Activated T-helper 1 cell treated with anti-CD3 and anti-CD28 coated beads, Interleukin-12 subunit alpha, Interleukin-12 subunit beta, Interleukin-2, Interleukin-4 antibody, amounts not matched to agents 30 ng/mL and 10 ng/mL and 1 ng/mL, durations not matched to agents 14 hours and 24 hours and 36 hours (primary cell): ENCODE measurements at regions not wholly inside any gene's neighbourhood (a gene's known extent, or its start where the extent isn't known, plus 50 kb on each side); places are given as distances from the start of the nearest gene placed in this dataset.
"Not testable (repeated sequence)": the region's sequence is repeated elsewhere in the genome, so short reads cannot be mapped to it uniquely, and the experiment has no call there.

Experiments
- DNase-seq: peaks from one replicate; pipeline ENCODE4 v3.0.0; 2021; ENCODE audit warnings: low spot score
- H3K27ac Mint-ChIP-seq: one replicate; pipeline ENCODE4 v1.8.0; 2021; ENCODE audit warnings: mild to moderate bottlenecking, mixed read lengths
- H3K27me3 Mint-ChIP-seq: one replicate; pipeline ENCODE4 v1.8.0; 2022; ENCODE audit warnings: mild to moderate bottlenecking, moderate library complexity, mixed read lengths; ENCODE audit not compliant: insufficient read depth
- H3K36me3 Mint-ChIP-seq: one replicate; pipeline ENCODE4 v1.8.0; 2021; ENCODE audit warnings: low read depth, mixed read lengths
- H3K4me1 Mint-ChIP-seq: one replicate; pipeline ENCODE4 v1.8.0; 2021; ENCODE audit warnings: low read depth, mixed read lengths
- H3K4me3 Mint-ChIP-seq: one replicate; pipeline ENCODE4 v1.8.0; 2021; ENCODE audit warnings: mild to moderate bottlenecking, moderate library complexity, mixed read lengths
- H3K9me3 Mint-ChIP-seq: one replicate; pipeline ENCODE4 v1.8.0; 2021; ENCODE audit warnings: mixed read lengths
- intact Hi-C: fragments of 100-400 bp; cut with micrococcal nuclease; formaldehyde crosslinking; loops from one replicate; pipeline ENCODE4 v1.15.1; 2024

DNA sequence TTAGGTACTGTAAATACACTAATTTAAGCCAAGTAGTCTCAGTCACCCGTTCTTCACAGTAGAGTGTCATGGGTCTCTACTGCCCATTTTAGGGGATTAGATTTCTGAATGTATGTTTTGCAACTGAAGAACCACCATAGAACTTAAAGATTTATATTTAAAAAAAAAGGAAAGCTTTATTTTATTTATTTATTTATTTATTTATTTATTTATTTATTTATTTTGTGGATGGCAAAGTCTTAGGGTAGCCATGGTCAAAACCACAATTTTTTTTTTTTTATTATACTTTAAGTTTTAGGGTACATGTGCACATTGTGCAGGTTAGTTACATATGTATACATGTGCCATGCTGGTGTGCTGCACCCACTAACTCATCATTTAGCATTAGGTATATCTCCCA, 960.4 kb upstream of the COX7C start:
- intact Hi-C loops, H3K27me3 Mint-ChIP-seq, H3K9me3 Mint-ChIP-seq, H3K4me3 Mint-ChIP-seq, H3K36me3 Mint-ChIP-seq, H3K4me1 Mint-ChIP-seq, DNase-seq, H3K27ac Mint-ChIP-seq: not testable (repeated sequence)

DNA sequence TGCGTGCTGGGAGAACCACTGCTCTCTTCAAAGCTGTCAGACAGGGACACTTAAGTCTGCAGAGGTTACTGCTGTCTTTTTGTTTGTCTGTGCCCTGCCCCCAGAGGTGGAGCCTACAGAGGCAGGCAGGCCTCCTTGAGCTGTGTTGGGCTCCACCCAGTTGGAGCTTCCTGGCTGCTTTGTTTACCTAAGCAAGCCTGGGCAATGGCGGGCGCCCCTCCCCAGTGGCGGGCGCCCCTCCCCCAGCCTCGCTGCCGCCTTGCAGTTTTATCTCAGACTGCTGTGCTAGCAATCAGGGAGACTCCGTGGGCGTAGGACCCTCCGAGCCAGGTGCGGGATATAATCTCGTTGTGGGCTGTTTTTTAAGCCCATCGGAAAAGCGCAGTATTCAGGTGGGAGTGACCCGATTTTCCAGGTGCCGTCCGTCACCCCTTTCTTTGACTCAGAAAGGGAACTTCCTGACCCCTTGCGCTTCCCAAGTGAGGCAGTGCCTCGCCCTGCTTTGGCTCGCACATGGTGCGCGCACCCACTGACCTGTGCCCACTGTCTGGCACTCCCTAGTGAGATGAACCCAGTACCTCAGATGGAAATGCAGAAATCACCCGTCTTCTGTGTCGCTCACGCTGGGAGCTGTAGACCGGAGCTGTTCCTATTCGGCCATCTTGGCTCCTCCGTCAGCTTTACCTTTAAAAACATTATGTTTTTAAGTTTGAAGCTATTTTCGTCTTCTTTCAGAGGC, 954.6 kb upstream of the COX7C start:
- H3K4me1 Mint-ChIP-seq, H3K4me3 Mint-ChIP-seq, intact Hi-C loops, H3K9me3 Mint-ChIP-seq, H3K27ac Mint-ChIP-seq, DNase-seq, H3K27me3 Mint-ChIP-seq, H3K36me3 Mint-ChIP-seq: not testable (repeated sequence)

DNA sequence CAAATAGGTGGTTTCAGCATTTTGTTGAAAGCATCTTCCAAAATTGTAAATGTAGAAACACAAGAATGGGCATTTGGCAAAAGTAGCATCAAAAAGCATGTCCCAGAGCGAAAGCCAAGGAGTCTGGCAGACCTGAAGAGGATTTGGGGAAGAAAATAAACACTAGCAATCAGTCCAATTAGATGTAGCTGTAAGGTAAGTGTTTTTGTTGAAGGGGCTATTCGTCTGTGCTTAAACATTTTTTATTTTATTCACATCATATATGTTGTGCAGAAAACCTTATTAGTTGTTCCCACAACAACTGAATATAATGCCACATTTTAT, 954.1 kb upstream of the COX7C start:
- Mint-ChIP-seq H3K27me3 (no peaks in the 10 kb centered on the region), H3K36me3 (no peaks in the 10 kb centered on the region), H3K4me1 (no peaks in the 10 kb centered on the region), H3K9me3 (peaks cover 6% of the 10 kb centered on the region), H3K4me3 (no peak overlapping the region), H3K27ac (no peak overlapping the region)
- DNase-seq, result no peak
- intact Hi-C loops, result no loop called here

DNA sequence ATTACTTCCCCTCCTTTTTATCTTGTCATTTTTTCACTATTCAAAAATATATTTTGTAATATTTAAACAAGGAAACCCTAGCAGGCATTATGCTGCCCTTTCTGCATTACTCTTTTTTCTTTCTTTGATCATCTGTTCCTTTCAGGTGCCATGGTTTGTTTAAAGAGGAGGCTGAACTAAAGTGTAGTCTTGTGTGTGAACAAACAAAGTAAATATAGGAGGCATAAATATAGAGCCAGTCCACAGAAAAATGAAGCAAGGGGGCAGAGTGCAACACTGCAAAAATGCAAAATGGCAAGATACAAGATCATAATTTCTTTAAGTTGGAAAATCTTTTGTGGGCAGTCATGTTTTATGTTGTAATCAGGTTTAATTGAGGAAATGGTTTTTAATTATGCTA, 947.3 kb upstream of the COX7C start:
- intact Hi-C loops, result no loop called here
- no peak for DNase-seq
- no peak overlapping the region for H3K4me3 Mint-ChIP-seq
- H3K27me3 Mint-ChIP-seq, result no peaks in the 10 kb centered on the region
- H3K9me3 Mint-ChIP-seq, result peaks cover 3% of the 10 kb centered on the region
- no peak overlapping the region for H3K27ac Mint-ChIP-seq
- no peaks in the 10 kb centered on the region for H3K4me1 Mint-ChIP-seq
- H3K36me3 Mint-ChIP-seq, result no peaks in the 10 kb centered on the region

DNA sequence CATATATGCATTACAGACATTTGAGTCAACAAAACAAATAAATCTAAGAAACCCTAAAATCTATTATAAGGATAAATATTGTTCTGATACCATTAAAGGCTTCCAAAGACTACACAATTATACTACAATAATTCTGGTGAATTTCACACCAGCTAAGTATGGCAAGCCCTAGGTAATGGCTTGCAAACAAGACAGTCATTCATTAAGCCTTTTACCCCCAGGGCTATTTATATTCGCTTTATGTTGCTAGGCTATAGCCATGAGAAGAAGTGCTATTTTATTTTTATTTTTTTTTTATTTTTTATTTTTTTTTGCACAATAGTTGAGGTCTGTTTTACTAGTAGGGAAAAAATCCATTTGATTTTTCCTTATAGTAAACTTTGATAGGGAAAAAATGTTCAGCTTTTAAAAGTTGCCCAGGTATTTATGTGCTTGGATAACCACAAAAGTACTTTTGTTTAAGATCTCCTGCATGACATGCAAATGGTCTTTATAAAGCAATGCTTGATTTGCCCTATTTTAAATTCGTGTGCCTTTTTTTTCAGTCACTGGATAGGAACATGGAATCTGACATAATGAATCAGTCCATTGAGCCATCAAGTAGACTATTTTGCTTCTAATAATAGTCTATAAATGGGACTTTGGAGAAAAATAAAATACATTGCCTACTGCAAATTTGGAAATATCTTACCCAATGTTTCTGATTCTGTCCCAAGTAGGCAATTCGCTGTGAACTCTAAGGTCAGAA, 946.3 kb upstream of the COX7C start:
- Mint-ChIP-seq H3K27me3 (no peaks in the 10 kb centered on the region), H3K4me3 (no peak overlapping the region), H3K4me1 (no peaks in the 10 kb centered on the region), H3K27ac (no peak overlapping the region), H3K36me3 (no peaks in the 10 kb centered on the region), H3K9me3 (peaks cover 3% of the 10 kb centered on the region)
- DNase-seq, result no peak
- intact Hi-C loops, result no loop called here

DNA sequence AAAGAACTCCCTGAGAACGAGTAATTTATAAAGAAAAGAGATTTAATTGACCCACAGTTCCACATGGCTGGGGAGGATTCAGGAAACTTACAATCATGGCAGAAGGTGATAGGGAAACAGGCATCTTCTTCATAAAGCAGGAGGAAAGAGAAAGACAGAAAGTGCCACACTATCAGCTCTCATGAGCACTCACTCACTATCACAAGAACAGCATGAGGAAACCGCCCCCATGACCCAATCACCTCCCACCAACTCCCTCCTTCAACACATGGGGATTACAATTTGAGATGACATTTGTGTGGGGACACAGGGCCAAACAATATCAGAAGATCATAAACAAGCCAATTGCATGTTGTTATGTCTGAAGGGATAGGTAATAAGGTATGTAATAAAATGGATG, 935.9 kb upstream of the COX7C start:
- H3K27me3 Mint-ChIP-seq, result no peaks in the 10 kb centered on the region
- no peaks in the 10 kb centered on the region for H3K9me3 Mint-ChIP-seq
- H3K4me3 Mint-ChIP-seq, result no peak overlapping the region
- DNase-seq, result no peak
- no peaks in the 10 kb centered on the region for H3K4me1 Mint-ChIP-seq
- H3K36me3 Mint-ChIP-seq, result no peaks in the 10 kb centered on the region
- H3K27ac Mint-ChIP-seq, result no peak overlapping the region
- intact Hi-C loops, result no loop called here

DNA sequence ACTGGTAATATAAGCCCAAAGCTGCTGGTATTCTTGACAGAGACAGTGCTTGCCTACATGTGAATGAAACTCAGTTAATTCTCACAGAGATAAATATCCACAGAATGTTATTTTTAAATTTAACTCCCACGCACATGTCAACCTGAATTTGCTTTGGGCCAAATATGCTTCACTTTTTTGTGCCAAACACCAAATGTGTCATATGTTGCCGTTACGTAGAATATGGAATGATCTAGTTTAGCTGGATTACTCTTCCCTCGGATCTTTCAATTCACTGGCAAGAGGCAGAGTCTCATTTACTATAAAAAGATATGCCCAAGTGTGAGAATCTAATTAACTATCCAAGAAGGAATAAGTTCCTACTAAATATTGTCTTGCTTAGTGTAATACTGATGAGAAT, 933.4 kb upstream of the COX7C start:
- no peak overlapping the region for H3K4me3 Mint-ChIP-seq
- no peaks in the 10 kb centered on the region for H3K27me3 Mint-ChIP-seq

DNA sequence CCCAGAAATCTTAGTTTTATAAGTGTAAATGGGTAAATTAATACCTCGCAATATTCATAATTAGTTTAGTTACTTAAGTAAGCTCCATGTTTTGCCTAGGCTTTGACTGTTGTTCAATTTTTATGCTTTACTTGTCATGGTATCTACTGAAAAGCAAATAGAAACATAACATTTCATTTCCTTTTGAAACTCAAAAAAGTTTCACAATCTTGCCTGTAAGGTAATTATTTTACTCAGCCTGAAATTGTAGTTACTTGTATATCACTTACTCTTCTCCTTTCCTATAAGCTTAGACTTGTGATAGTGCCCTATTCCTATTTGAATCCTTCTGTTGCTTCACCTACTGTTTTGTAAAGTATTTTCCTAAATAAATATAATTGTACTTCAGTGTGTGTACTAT, 914.4 kb upstream of the COX7C start:
- Mint-ChIP-seq H3K36me3 (no peaks in the 10 kb centered on the region), H3K27me3 (no peaks in the 10 kb centered on the region)

More for the DNA sequence above, 933.4 kb upstream of the COX7C start:
- H3K27ac Mint-ChIP-seq, result no peak overlapping the region
- intact Hi-C loops, result no loop called here
- H3K9me3 Mint-ChIP-seq, result no peaks in the 10 kb centered on the region
- H3K4me1 Mint-ChIP-seq, result no peaks in the 10 kb centered on the region
- DNase-seq, result no peak
- H3K36me3 Mint-ChIP-seq, result no peaks in the 10 kb centered on the region

DNA sequence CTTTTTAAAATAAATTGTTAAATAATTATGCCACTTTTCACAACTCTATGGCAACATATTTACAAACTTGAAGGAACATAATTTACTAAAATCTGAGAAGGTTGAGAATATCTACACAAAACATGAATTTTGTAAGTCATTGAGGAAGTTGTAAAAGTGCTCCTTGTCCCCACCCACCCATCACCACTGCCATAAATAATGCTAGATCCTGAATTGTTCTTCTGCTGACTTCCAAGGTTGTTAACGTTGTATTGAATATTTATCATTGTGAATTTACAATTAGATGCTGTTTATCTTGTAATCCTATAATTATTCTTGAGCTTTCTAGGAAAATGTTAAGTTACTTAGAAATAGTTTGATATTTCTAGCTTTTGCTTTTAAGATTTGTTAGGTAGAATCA, 908.0 kb upstream of the COX7C start:
- DNase-seq, result no peak
- no peak overlapping the region for H3K4me3 Mint-ChIP-seq
- H3K4me1 Mint-ChIP-seq, result no peaks in the 10 kb centered on the region
- no peaks in the 10 kb centered on the region for H3K9me3 Mint-ChIP-seq
- intact Hi-C loops, result no loop called here
- H3K27me3 Mint-ChIP-seq, result no peaks in the 10 kb centered on the region
- H3K36me3 Mint-ChIP-seq, result no peaks in the 10 kb centered on the region
- no peak overlapping the region for H3K27ac Mint-ChIP-seq

More for the DNA sequence above, 914.4 kb upstream of the COX7C start:
- intact Hi-C loops, result no loop called here
- Mint-ChIP-seq H3K27ac (no peak overlapping the region), H3K4me3 (no peak overlapping the region), H3K4me1 (no peaks in the 10 kb centered on the region), H3K9me3 (peaks cover under 1% of the 10 kb centered on the region)
- DNase-seq, result no peak

DNA sequence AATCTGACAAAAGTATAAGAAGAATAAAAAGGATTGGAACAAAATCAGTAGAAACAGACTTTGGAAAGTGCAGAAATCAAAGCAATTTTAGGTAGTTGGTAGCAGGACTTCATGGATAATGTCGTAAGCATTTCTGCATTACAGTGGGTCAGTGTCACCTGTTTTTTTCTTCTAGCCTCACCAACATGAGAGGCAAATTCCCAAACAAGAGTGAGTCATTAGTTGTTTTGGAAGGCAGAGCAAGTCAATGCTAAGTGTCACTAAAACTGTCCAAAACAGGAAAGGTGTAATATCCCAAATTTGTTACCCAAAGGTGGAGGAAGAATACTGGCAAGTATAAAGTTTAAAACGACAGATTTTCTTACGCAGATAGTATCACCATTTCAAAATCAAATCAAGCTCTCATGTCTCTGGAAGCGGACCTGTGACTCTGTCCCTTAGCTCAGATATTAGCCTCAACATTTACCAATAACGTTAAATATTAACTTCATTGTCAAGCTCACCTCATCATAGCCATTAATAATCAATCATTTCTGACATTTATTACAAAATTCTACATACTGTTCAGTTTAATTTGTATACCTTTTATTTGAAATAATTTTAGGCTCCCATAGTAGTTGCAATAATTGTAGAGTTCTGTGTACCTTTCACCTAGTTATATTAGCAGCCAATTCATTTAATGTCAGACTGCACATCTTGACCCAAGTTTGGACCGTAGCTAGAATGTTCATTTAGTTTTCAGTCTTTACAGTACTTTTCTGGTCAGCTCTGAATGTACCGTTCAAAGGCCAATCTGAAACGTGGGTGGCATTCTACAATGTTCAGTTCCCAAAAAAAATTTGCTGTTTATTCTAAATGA, 901.2 kb upstream of the COX7C start:
- no peak for DNase-seq
- H3K9me3 Mint-ChIP-seq, result no peaks in the 10 kb centered on the region
- intact Hi-C loops, result no loop called here
- H3K4me1 Mint-ChIP-seq, result no peaks in the 10 kb centered on the region
- H3K36me3 Mint-ChIP-seq, result no peaks in the 10 kb centered on the region
- no peak overlapping the region for H3K4me3 Mint-ChIP-seq
- no peaks in the 10 kb centered on the region for H3K27me3 Mint-ChIP-seq
- no peak overlapping the region for H3K27ac Mint-ChIP-seq

DNA sequence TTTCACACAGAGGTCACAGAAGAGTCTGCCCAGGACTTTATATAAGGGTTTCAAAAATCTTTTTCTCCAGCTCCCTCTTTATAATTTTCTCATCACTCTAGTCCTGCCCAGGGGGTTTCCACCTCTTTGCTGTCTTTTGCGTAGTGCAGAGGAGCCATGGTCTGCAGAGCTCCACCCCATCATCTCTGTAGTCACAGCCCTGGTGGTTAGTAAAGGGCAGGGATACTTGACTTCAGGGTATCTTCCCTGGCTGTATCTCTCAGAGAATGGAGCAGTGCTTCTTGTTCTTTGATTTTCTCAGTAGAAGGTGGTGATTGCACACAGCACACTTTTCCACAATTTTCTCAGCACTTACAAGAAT, 900.6 kb upstream of the COX7C start:
- Mint-ChIP-seq H3K27ac (no peak overlapping the region), H3K36me3 (no peaks in the 10 kb centered on the region)
- intact Hi-C loops, result no loop called here

DNA sequence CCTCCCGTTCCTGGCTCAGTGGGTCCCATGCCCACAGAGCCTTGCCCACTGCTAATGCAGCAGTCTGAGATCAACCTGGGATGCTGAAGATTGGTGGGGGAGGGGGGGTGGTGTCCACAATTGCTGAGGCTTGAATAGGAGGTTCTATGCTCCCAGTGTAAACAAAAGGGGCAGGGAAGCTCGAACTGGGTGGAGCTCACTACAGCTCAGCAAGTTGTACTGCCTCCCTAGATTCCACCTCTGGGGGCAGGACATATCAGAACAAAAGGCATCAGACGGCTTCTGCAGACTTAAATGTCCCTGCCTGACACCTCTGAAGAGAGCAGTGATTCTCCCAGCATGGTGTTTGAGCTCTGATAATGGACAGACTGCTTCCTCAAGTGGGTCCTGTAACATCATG, 885.6 kb upstream of the COX7C start:
- no peaks in the 10 kb centered on the region for H3K27me3 Mint-ChIP-seq
- H3K36me3 Mint-ChIP-seq, result no peaks in the 10 kb centered on the region
- peaks cover 5% of the 10 kb centered on the region for H3K9me3 Mint-ChIP-seq
- no peak overlapping the region for H3K27ac Mint-ChIP-seq
- intact Hi-C loops, result no loop called here
- H3K4me3 Mint-ChIP-seq, result no peak overlapping the region
- no peaks in the 10 kb centered on the region for H3K4me1 Mint-ChIP-seq
- DNase-seq, result no peak

More for the DNA sequence above, 900.6 kb upstream of the COX7C start:
- H3K9me3 Mint-ChIP-seq, result peaks cover 3% of the 10 kb centered on the region
- DNase-seq, result no peak
- no peaks in the 10 kb centered on the region for H3K27me3 Mint-ChIP-seq
- no peaks in the 10 kb centered on the region for H3K4me1 Mint-ChIP-seq
- no peak overlapping the region for H3K4me3 Mint-ChIP-seq

DNA sequence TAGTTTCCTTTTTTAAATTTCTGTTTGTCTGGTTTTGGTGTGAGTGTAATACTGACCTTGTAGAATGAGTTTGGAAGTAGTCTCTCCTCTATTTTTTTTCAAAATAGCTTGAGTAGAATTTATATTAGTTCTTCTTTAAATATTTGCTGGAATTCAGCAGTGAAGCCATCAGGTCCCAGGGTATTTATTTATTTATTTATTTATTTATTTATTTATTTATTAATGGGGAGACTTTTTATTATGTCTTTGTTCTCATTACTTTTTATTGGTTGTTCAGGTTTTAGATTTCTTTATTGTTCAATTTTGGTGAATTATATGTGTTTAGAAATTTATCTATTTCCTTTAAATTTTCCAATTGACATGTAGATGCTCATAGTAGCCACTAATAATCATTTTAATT, 875.8 kb upstream of the COX7C start:
- Mint-ChIP-seq H3K9me3 (no peaks in the 10 kb centered on the region), H3K4me3 (no peak overlapping the region), H3K27ac (no peak overlapping the region), H3K4me1 (no peaks in the 10 kb centered on the region), H3K36me3 (no peaks in the 10 kb centered on the region), H3K27me3 (no peaks in the 10 kb centered on the region)
- intact Hi-C loops, result no loop called here
- DNase-seq, result no peak
